G401 (cell line): ENCODE measurements at regions not wholly inside any gene's neighbourhood (a gene's known extent, or its start where the extent isn't known, plus 50 kb on each side); places are given as distances from the start of the nearest gene placed in this dataset.
A peak's percentile ranks its signal among the peaks of the same experiment; 100 is the strongest.

Source experiments
- DNase-seq: peaks from one replicate; pipeline ENCODE4 v3.0.0-alpha.2; 2015; ENCODE audit warnings: low spot score
- in situ Hi-C: cut with HindIII; loops from 2 replicates; pipeline ENCODE4 v1.10.0; 2016; ENCODE audit warnings: low sequenced_read_pairs, mixed read lengths

DNA sequence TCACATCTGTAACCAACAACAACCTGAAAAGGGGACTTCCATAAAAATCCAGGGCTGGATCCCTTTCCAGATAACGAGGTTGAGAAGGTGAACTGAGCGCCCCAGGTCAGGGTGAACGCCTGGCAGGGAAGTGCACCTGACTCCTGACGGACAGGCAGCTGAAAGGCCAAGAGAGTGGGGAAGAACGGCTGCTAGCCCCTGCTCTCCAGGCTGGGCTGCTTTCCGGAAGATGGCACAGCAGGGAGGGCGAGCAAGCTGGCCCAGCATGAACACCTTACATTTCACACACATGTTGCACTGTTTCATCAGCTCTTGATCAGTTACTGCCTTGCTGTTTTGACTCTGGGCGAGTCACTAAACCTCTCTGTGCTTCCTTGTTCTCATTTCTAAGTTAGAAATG is 127.2 kb upstream of the IQSEC1 start:
- in situ Hi-C loops: no loop called here
- DNase-seq: no peak

DNA sequence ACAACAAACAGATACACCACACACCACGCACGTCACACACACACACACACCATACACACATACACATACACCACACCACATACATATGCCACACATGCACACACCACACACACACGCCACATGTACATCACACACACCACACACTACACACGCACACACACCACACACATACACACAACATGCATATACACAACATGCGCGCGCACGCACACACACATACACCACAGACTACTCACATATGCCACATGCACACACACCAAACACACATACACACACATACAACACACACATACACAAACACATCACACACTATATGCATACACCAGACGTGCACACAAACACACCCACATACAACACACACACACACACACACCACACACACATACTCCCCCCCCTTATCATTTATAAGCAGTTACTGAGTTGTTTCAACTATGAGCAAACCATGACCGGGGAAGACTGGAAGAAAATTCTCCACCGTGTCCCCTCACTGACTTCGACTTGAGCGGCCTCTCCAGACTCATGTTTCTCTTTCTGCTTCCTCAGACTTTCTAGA is 126.7 kb upstream of the IQSEC1 start:
- no peak for DNase-seq
- in situ Hi-C loops: no loop called here

DNA sequence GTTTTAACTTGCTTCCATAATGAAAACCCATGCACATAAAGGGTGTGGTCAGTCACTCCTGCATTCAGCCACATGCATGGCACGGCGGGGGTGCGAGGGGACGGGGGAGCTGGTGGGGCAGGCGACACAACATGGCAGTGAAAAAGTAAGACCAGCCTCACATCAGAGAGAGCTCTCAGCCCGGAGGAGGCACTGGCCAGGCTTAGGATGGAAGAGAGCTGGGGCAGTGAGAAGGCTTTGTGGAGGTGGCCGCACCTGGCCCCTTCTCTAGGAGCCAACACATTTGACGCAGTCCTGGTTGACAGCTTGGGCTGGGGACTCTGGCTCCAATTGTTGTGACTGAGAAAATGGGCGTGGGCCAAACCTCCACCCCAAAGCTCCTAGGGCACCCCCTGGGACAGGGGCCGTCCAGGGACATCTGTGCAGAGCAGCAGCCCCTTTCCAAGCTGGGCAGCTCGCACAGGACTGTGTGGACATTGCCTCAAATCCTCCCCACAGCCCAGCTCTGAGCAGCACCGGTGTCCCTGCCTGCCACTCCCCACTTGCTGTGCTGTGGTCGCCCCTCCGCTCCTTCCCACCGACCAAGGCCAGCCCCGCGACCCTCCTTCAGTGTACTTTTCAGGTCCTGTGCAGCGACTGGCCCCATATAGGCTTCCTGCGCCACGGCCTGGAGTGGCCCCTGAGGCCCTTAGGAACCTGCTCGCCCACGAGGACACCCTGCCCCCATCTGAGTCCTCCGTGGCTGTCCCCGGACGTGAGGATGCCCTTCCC is 126.0 kb upstream of the IQSEC1 start:
- in situ Hi-C loops: no loop called here

GRCh38 chr3:13198264-13198879 is 125.1 kb upstream of the IQSEC1 start:
- in situ Hi-C loops: no loop called here
- DNase-seq: no peak

More for the DNA sequence above, 126.0 kb upstream of the IQSEC1 start:
- DNase-seq: no peak

GRCh38 chr3:13197795-13198194 is 124.6 kb upstream of the IQSEC1 start:
- in situ Hi-C loops: no loop called here
- no peak for DNase-seq

GRCh38 chr3:13197281-13197680 is 124.1 kb upstream of the IQSEC1 start:
- in situ Hi-C loops: no loop called here

GRCh38 chr3:13195374-13195773 is 122.1 kb upstream of the IQSEC1 start:
- no peak for DNase-seq
- in situ Hi-C loops: no loop called here

More at GRCh38 chr3:13197281-13197680, 124.1 kb upstream of the IQSEC1 start:
- no peak for DNase-seq

- in situ Hi-C loops: no loop called here
- no peak for DNase-seq
Measured at GRCh38 chr3:13194285-13195209, 121.3 kb upstream of the IQSEC1 start.

- in situ Hi-C loops: no loop called here
- DNase-seq: peak; percentile 37
Measured at GRCh38 chr3:13193320-13194284, 120.4 kb upstream of the IQSEC1 start.

GRCh38 chr3:13192471-13193213 is 119.4 kb upstream of the IQSEC1 start:
- in situ Hi-C loops: no loop called here
- DNase-seq: peak; percentile 39

DNA sequence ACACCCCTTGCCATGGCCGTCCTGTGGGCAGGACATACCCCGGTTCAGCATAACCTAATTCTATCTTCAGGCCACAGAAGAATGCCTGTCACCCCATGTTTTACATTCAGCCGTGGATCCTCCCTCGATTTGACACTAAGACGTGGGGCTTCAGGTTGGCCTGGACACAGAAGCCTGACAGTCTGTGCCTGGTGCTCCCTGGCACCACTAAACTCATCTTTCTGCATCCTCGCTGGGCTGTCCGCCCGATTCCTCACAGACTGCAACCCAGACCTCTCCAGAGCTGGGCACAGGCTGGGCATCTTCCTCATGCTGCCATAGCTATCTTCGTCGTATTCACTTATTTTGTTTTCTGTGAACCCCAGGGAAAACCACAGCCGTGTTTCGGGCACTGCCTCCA is 117.8 kb upstream of the IQSEC1 start:
- in situ Hi-C loops: no loop called here
- peak; percentile 76 for DNase-seq

GRCh38 chr3:13190378-13190765 is 117.1 kb upstream of the IQSEC1 start:
- in situ Hi-C loops: no loop called here
- no peak for DNase-seq

DNA sequence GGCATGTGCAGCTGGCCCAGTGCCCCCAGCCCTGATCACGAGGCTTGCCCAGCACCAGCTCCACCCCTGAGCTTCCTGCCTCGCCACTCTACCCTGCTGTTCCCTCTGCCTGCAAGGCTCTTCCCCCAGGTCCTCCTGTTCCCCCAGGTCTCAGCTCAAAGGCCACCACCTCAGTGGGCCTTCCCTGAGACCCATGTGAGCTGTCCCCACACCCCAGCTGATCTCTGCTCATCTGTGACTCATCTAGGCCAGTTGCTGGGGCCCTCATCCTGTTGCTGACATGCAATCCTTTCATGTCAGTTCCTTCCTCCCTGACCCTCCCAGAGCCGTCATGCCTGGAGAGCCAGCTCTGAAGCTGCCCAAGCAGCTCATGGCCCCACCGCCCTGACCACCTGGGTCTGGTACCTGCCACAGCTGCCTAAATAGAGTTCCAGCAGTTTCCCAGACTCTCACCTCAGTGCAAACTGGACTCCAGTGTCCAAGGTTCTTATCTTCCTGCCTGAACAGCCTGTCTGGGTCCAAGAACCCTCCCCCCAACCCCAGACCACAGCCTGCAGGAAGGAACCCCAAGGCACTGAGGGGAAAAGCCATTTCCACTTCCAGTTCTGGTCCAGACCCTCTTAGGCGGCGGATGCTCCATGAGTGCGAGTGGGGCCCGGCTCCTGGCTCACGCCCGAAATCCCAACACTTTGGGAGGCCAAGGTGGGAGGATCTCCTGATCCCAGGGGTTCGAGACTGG is 116.6 kb upstream of the IQSEC1 start:
- no peak for DNase-seq
- in situ Hi-C loops: no loop called here

DNA sequence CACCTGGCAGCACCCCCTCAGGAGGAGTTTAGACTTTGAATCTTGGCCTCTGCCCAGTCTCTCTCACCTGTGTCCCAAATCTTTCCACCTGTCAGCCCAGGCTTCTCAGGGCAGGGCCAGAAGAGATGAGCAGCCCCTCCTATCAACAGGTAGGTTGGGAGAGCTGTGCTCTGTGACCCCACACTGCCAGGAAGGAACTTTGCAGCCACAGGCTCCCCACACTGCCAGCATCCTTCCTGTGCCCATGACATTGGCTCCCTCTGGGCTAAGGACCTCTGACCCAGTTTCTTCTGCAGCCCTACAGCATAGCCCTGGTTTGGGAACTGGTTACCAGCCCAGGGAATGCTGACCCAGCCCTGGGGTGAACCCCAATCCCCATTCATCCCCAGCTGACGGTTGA is 115.7 kb upstream of the IQSEC1 start:
- DNase-seq: no peak
- in situ Hi-C loops: no loop called here

DNA sequence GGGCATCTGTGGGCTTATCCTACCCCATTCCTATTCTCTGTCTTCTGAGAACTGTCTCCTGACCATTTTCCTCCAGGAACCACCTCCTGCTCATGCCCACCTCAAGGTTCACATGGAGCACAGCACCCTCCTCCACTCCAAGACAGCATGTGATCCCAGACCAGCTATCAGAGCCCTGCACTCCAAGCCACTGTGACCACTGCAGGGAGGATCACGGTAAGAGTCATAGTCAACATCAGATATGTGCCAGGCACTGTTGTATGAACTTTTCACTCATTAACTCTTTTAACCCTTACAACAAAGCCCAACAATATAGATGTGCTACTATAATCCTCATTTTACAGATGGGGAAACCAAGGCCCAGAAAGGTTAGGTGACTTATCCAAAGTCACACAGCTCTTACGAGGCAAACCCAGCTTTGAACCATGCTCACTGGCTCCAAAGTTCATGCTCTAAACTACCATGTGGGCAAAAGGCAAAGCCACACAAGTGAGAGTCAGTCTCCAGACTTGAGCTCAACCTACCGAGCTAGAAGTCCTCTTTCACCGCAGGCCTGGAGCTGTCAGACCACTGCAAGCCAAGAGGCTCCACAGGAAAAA is 115.1 kb upstream of the IQSEC1 start:
- in situ Hi-C loops: no loop called here
- no peak for DNase-seq

DNA sequence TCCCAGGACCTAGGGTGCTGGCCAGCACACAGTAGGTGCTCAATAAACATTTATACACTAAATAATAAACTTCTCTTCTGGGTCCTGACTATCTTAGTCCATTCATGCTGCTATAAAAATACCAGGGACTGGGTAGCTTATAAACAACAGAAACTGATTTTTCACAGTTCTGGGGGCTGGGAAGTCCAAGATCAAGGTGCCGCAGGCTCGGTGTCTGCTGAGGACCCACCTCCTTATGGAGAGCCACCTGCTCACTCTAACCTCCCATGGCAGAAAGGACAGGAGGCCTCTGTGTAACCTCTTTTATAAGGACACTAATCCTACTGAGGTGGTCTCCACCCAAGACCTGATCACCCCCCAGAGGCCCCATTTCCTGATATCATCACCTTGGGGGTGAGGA is 114.4 kb upstream of the IQSEC1 start:
- in situ Hi-C loops: no loop called here

DNA sequence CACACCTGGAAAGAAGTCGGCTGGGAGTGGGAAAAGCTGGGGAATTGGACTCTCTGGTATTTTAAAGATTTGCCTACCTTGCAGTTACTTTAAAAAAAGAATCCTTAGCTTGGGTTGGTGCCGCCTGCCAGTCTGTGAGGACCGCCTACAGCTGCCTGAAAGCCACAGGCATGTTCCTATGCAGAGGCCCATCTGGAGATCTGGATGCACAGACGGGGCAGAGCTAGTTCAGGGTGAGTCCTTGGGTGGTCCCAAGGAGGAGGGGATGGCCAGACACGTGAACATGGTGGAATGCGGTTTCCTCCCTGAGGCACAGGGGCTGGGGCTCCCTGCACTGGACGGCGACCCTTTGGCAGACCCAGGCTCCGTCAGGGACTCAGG is 113.2 kb upstream of the IQSEC1 start:
- DNase-seq: no peak
- in situ Hi-C loops: no loop called here

More for the DNA sequence above, 114.4 kb upstream of the IQSEC1 start:
- DNase-seq: no peak
